Rectal smooth muscle tissue (tissue), 1 donor: ENCODE measurements at regions not wholly inside any gene's neighbourhood (a gene's known extent, or its start where the extent isn't known, plus 50 kb on each side); places are given as distances from the start of the nearest gene placed in this dataset.

Experiments used
- H3K27ac ChIP-seq: one replicate; pipeline ENCODE4 v1.7.0; 2013; ENCODE audit warnings: low read depth, low read length, inconsistent platforms
- H3K27me3 ChIP-seq: one replicate; pipeline ENCODE4 v1.7.0; 2013; ENCODE audit warnings: low read length; ENCODE audit not compliant: control insufficient read depth, insufficient read depth
- H3K36me3 ChIP-seq: one replicate; pipeline ENCODE4 v1.7.0; 2013; ENCODE audit warnings: low read length; ENCODE audit not compliant: control insufficient read depth, insufficient read depth
- H3K4me1 ChIP-seq: one replicate; pipeline ENCODE4 v1.7.0; 2013; ENCODE audit warnings: low read length; ENCODE audit not compliant: control insufficient read depth, insufficient read depth
- H3K4me3 ChIP-seq: one replicate; pipeline ENCODE4 v1.7.0; 2013; ENCODE audit warnings: low read length
- H3K9ac ChIP-seq: one replicate; pipeline ENCODE4 v1.7.0; 2013; ENCODE audit warnings: low read length

- Histone ChIP-seq H3K9ac (no peak overlapping the region), H3K27ac (no peak overlapping the region), H3K36me3 (peaks cover 4% of the 10 kb centered on the region), H3K27me3 (no peaks in the 10 kb centered on the region), H3K4me1 (no peaks in the 10 kb centered on the region), H3K4me3 (no peak overlapping the region)
Observed at GRCh38 chr6:144536079-144536478, 250.9 kb downstream of the UTRN start.

GRCh38 chr6:144543006-144543871 is 258.1 kb downstream of the UTRN start:
- no peaks in the 10 kb centered on the region for H3K27me3 ChIP-seq
- H3K36me3 ChIP-seq: peaks cover 12% of the 10 kb centered on the region
- H3K27ac ChIP-seq: no peak overlapping the region
- H3K4me1 ChIP-seq: no peaks in the 10 kb centered on the region
- H3K9ac ChIP-seq: no peak overlapping the region
- H3K4me3 ChIP-seq: no peak overlapping the region

- no peak overlapping the region for H3K9ac ChIP-seq
- H3K4me1 ChIP-seq: no peaks in the 10 kb centered on the region
- no peak overlapping the region for H3K4me3 ChIP-seq
- H3K27ac ChIP-seq: no peak overlapping the region
- peaks cover 12% of the 10 kb centered on the region for H3K36me3 ChIP-seq
- no peaks in the 10 kb centered on the region for H3K27me3 ChIP-seq
Observed at GRCh38 chr6:144544266-144544830, 259.2 kb downstream of the UTRN start.

- H3K9ac ChIP-seq: no peak overlapping the region
- H3K27ac ChIP-seq: no peak overlapping the region
- H3K36me3 ChIP-seq: peaks cover 14% of the 10 kb centered on the region
- no peaks in the 10 kb centered on the region for H3K4me1 ChIP-seq
- no peak overlapping the region for H3K4me3 ChIP-seq
- no peaks in the 10 kb centered on the region for H3K27me3 ChIP-seq
Observed at GRCh38 chr6:144546807-144547206, 261.7 kb downstream of the UTRN start.

GRCh38 chr6:144547409-144547808 is 262.3 kb downstream of the UTRN start:
- Histone ChIP-seq H3K27me3 (no peaks in the 10 kb centered on the region), H3K9ac (no peak overlapping the region), H3K4me3 (no peak overlapping the region), H3K27ac (no peak overlapping the region), H3K36me3 (peaks cover 14% of the 10 kb centered on the region), H3K4me1 (no peaks in the 10 kb centered on the region)

GRCh38 chr6:144548536-144548935 is 263.4 kb downstream of the UTRN start:
- Histone ChIP-seq H3K36me3 (peaks cover 12% of the 10 kb centered on the region), H3K27me3 (no peaks in the 10 kb centered on the region), H3K9ac (no peak overlapping the region), H3K27ac (no peak overlapping the region), H3K4me1 (no peaks in the 10 kb centered on the region), H3K4me3 (no peak overlapping the region)

GRCh38 chr6:144549837-144550747 is 265.0 kb downstream of the UTRN start:
- Histone ChIP-seq H3K27ac (no peak overlapping the region), H3K9ac (no peak overlapping the region), H3K4me3 (no peak overlapping the region), H3K4me1 (no peaks in the 10 kb centered on the region), H3K27me3 (no peaks in the 10 kb centered on the region), H3K36me3 (peaks cover 8% of the 10 kb centered on the region)

GRCh38 chr6:144551339-144551738 is 266.2 kb downstream of the UTRN start:
- H3K9ac ChIP-seq: no peak overlapping the region
- H3K36me3 ChIP-seq: peaks cover 6% of the 10 kb centered on the region
- no peak overlapping the region for H3K4me3 ChIP-seq
- no peaks in the 10 kb centered on the region for H3K4me1 ChIP-seq
- no peak overlapping the region for H3K27ac ChIP-seq
- H3K27me3 ChIP-seq: no peaks in the 10 kb centered on the region

- Histone ChIP-seq H3K4me3 (no peak overlapping the region), H3K36me3 (peaks cover 6% of the 10 kb centered on the region), H3K27ac (no peak overlapping the region), H3K4me1 (no peaks in the 10 kb centered on the region), H3K9ac (no peak overlapping the region), H3K27me3 (no peaks in the 10 kb centered on the region)
Observed at GRCh38 chr6:144555066-144555465, 269.9 kb downstream of the UTRN start.

- H3K27ac ChIP-seq: no peak overlapping the region
- H3K36me3 ChIP-seq: peaks cover 4% of the 10 kb centered on the region
- H3K4me1 ChIP-seq: no peaks in the 10 kb centered on the region
- H3K27me3 ChIP-seq: no peaks in the 10 kb centered on the region
- H3K9ac ChIP-seq: no peak overlapping the region
- no peak overlapping the region for H3K4me3 ChIP-seq
Observed at GRCh38 chr6:144559865-144560593, 274.9 kb downstream of the UTRN start.

- no peak overlapping the region for H3K9ac ChIP-seq
- H3K27me3 ChIP-seq: no peaks in the 10 kb centered on the region
- H3K4me1 ChIP-seq: no peaks in the 10 kb centered on the region
- H3K27ac ChIP-seq: no peak overlapping the region
- H3K4me3 ChIP-seq: no peak overlapping the region
- H3K36me3 ChIP-seq: peaks cover 6% of the 10 kb centered on the region
Observed at GRCh38 chr6:144561455-144562043, 276.4 kb downstream of the UTRN start.
